ENCODE measurements at regions not wholly inside any gene's neighbourhood (a gene's known extent, or its start where the extent isn't known, plus 50 kb on each side); places are given as distances from the start of the nearest gene placed in this dataset.

GRCh38 chr6:112634376-112634775, 287.2 kb downstream of the RFPL4B start:
- no peaks in the 10 kb centered on the region for H3K36me3 ChIP-seq
- DNase-seq (no peak), ATAC-seq (ENCODE audit: low FRiP score in 2 of 2) (no peak)
- WGBS, 2 donors, result 65 to 88% methylated on average over 1 of the region's 1 CpG
- H3K9me3 ChIP-seq, result no peaks in the 10 kb centered on the region
- TF ChIP-seq EP300 (IDR thresholded peaks at IDR 0.05), result no peak
- no peak overlapping the region for H3K4me3 ChIP-seq
- H3K4me1 ChIP-seq, result no peaks in the 10 kb centered on the region
- H3K27me3 ChIP-seq, result no peaks in the 10 kb centered on the region
- H3K27ac ChIP-seq, result no peak overlapping the region

GRCh38 chr6:112636650-112637262, 289.6 kb downstream of the RFPL4B start:
- H3K4me3 ChIP-seq, result no peak overlapping the region
- no peak for TF ChIP-seq POLR2AphosphoS5 (IDR thresholded peaks at IDR 0.05)
- TF ChIP-seq EP300 (IDR thresholded peaks at IDR 0.05), result no peak
- no peak for TF ChIP-seq CTCF (IDR thresholded peaks at IDR 0.05)
- TF ChIP-seq POLR2A (IDR thresholded peaks at IDR 0.05), result no peak
- H3K27ac ChIP-seq, result no peak overlapping the region
- ATAC-seq (ENCODE audit: low FRiP score in 2 of 2), result peak in 1 of 2 donors; percentile 44
- H3K9me3 ChIP-seq, result no peaks in the 10 kb centered on the region
- DNase-seq, result no peak
- H3K4me1 ChIP-seq, result no peaks in the 10 kb centered on the region
- H3K27me3 ChIP-seq, result no peaks in the 10 kb centered on the region
- no peaks in the 10 kb centered on the region for H3K36me3 ChIP-seq
- 83 to 84% methylated on average over 3 of the region's 3 CpGs for WGBS, 2 donors

- no peak for TF ChIP-seq EP300 (IDR thresholded peaks at IDR 0.05)
- TF ChIP-seq CTCF (IDR thresholded peaks at IDR 0.05), result no peak
- TF ChIP-seq POLR2AphosphoS5 (IDR thresholded peaks at IDR 0.05), result no peak
- no peak for TF ChIP-seq POLR2A (IDR thresholded peaks at IDR 0.05)
- Histone ChIP-seq H3K27me3 (no peaks in the 10 kb centered on the region), H3K27ac (no peak overlapping the region), H3K4me3 (no peak overlapping the region), H3K4me1 (no peaks in the 10 kb centered on the region), H3K9me3 (no peaks in the 10 kb centered on the region), H3K36me3 (no peaks in the 10 kb centered on the region)
- no peak for DNase-seq
- ATAC-seq (ENCODE audit: low FRiP score in 2 of 2), result no peak
Measured at GRCh38 chr6:112639391-112639831, 292.3 kb downstream of the RFPL4B start.

- H3K27ac ChIP-seq, result no peak overlapping the region
- DNase-seq (no peak), ATAC-seq (ENCODE audit: low FRiP score in 2 of 2) (no peak)
- TF ChIP-seq POLR2A (IDR thresholded peaks at IDR 0.05), result no peak
- no peak for TF ChIP-seq CTCF (IDR thresholded peaks at IDR 0.05)
- no peak for TF ChIP-seq POLR2AphosphoS5 (IDR thresholded peaks at IDR 0.05)
- TF ChIP-seq EP300 (IDR thresholded peaks at IDR 0.05), result no peak
- H3K9me3 ChIP-seq, result no peaks in the 10 kb centered on the region
- no peaks in the 10 kb centered on the region for H3K36me3 ChIP-seq
- no peak overlapping the region for H3K4me3 ChIP-seq
- H3K27me3 ChIP-seq, result no peaks in the 10 kb centered on the region
- 68 to 76% methylated on average over 2 of the region's 2 CpGs for WGBS, 2 donors
- no peaks in the 10 kb centered on the region for H3K4me1 ChIP-seq
Measured at GRCh38 chr6:112640891-112641290, 293.8 kb downstream of the RFPL4B start.

GRCh38 chr6:112649853-112650252, 302.7 kb downstream of the RFPL4B start:
- H3K4me1 ChIP-seq, result no peaks in the 10 kb centered on the region
- DNase-seq (no peak), ATAC-seq (ENCODE audit: low FRiP score in 2 of 2) (no peak)
- no peaks in the 10 kb centered on the region for H3K36me3 ChIP-seq
- H3K27me3 ChIP-seq, result no peaks in the 10 kb centered on the region
- WGBS, 2 donors, result 60% methylated on average over 2 of the region's 2 CpGs
- TF ChIP-seq POLR2A (IDR thresholded peaks at IDR 0.05) (no peak), CTCF (IDR thresholded peaks at IDR 0.05) (no peak), EP300 (IDR thresholded peaks at IDR 0.05) (no peak), POLR2AphosphoS5 (IDR thresholded peaks at IDR 0.05) (no peak)
- H3K27ac ChIP-seq, result no peak overlapping the region
- H3K4me3 ChIP-seq, result no peak overlapping the region
- no peaks in the 10 kb centered on the region for H3K9me3 ChIP-seq
